ENCODE measurements at regions not wholly inside any gene's neighbourhood (a gene's known extent, or its start where the extent isn't known, plus 50 kb on each side); places are given as distances from the start of the nearest gene placed in this dataset.

DNA sequence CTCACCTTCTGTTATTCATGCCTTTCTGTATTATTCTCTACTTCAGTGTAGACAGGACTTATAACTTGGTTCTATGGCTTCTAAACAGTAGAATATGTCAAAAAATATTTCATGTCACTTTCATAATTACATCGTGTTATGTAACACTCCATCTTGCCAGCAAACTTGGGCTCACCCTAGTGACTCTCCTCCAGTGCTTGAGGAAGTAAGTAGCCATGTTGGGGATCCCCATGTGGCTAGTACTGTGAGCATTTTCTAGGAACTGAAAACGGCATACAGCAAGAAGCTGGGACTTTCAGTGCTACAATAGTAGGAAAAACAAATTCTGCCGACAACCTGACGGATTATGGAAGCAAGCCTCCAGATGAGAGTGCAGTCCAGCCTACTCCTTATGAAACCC, 495.6 kb downstream of the SLITRK6 start:
- no peak for DNase-seq
- 49 to 56% methylated on average over 4 of the region's 4 CpGs for WGBS, 2 donors
- ATAC-seq (ENCODE audit: low FRiP score in 2 of 2) = no peak

DNA sequence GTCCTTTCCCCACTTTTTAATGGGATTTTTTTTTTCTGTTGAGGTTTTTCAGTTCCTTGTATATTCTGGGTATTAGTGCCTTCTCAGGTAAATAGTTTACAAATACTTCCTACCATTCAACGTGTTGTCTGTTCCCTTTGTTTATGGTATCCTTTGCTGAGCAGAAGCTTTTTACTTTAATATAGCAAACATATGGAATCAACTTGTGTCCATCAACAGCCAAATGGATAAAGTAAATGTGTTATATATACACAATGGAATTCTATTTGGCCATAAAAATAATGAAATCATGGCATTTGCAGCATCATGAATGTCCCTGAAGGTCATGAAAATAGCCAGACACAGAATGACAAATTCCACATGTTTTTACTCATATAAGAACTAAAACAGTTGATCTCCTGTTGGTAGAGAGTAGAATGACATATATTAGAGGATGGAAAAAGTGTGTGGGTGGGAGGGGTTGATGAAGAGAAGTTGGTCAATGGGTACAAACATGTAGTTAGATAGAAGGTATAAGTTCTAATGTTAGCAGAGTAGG, 500.8 kb downstream of the SLITRK6 start:
- DNase-seq = no peak

More for the DNA sequence above, 495.6 kb downstream of the SLITRK6 start:
- TF ChIP-seq POLR2A (IDR thresholded peaks at IDR 0.05) = no peak
- no peak for TF ChIP-seq POLR2AphosphoS5 (IDR thresholded peaks at IDR 0.05)
- TF ChIP-seq, protein P1, sequence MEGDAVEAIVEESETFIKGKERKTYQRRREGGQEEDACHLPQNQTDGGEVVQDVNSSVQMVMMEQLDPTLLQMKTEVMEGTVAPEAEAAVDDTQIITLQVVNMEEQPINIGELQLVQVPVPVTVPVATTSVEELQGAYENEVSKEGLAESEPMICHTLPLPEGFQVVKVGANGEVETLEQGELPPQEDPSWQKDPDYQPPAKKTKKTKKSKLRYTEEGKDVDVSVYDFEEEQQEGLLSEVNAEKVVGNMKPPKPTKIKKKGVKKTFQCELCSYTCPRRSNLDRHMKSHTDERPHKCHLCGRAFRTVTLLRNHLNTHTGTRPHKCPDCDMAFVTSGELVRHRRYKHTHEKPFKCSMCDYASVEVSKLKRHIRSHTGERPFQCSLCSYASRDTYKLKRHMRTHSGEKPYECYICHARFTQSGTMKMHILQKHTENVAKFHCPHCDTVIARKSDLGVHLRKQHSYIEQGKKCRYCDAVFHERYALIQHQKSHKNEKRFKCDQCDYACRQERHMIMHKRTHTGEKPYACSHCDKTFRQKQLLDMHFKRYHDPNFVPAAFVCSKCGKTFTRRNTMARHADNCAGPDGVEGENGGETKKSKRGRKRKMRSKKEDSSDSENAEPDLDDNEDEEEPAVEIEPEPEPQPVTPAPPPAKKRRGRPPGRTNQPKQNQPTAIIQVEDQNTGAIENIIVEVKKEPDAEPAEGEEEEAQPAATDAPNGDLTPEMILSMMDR (IDR thresholded peaks at IDR 0.05) = no peak
- no peak for TF ChIP-seq EP300 (IDR thresholded peaks at IDR 0.05)
- no peaks in the 10 kb centered on the region for H3K36me3 ChIP-seq
- no peak overlapping the region for H3K4me3 ChIP-seq
- no peak overlapping the region for H3K27ac ChIP-seq
- H3K27me3 ChIP-seq = no peaks in the 10 kb centered on the region
- no peaks in the 10 kb centered on the region for H3K4me1 ChIP-seq
- no peaks in the 10 kb centered on the region for H3K9me3 ChIP-seq

DNA sequence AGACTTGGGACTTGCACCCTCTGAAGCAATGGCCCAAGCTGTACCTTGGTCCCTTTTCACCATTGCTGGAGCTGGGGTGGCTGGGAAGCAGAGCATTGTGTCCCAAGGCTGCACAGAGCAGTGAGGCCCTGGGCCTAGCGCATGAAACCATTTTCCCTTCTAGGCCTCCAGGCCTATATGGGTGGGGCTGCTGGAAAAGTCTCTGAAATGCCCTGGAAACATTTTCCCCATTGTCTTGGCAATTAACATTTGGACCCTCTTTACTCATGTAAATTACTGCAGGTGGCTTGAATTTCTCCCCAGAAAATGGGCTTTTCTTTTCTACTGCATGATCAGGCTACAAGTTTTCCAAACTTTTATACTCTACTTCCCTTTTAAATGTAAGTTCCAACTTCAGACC, 510.5 kb downstream of the SLITRK6 start:
- no peaks in the 10 kb centered on the region for H3K36me3 ChIP-seq
- DNase-seq (no peak), ATAC-seq (ENCODE audit: low FRiP score in 2 of 2) (no peak)
- H3K27ac ChIP-seq = no peak overlapping the region
- H3K9me3 ChIP-seq = no peaks in the 10 kb centered on the region
- no peaks in the 10 kb centered on the region for H3K27me3 ChIP-seq
- H3K4me1 ChIP-seq = no peaks in the 10 kb centered on the region
- WGBS, 2 donors = 45% methylated on average over 1 of the region's 1 CpG; no CpG with 5 or more reads in 1 of the 2 donors
- no peak for TF ChIP-seq POLR2A (IDR thresholded peaks at IDR 0.05)
- TF ChIP-seq, protein P1 (IDR thresholded peaks at IDR 0.05) = no peak
- TF ChIP-seq POLR2AphosphoS5 (IDR thresholded peaks at IDR 0.05) = no peak
- no peak for TF ChIP-seq EP300 (IDR thresholded peaks at IDR 0.05)
- H3K4me3 ChIP-seq = no peak overlapping the region

More for the DNA sequence above, 500.8 kb downstream of the SLITRK6 start:
- TF ChIP-seq EP300 (IDR thresholded peaks at IDR 0.05) = no peak
- H3K4me3 ChIP-seq = no peak overlapping the region
- H3K36me3 ChIP-seq = no peaks in the 10 kb centered on the region
- WGBS, 2 donors = 48 to 55% methylated on average over 1 of the region's 1 CpG
- no peak for ATAC-seq (ENCODE audit: low FRiP score in 2 of 2)
- H3K27me3 ChIP-seq = no peaks in the 10 kb centered on the region
- H3K9me3 ChIP-seq = no peaks in the 10 kb centered on the region
- no peak overlapping the region for H3K27ac ChIP-seq
- H3K4me1 ChIP-seq = no peaks in the 10 kb centered on the region

DNA sequence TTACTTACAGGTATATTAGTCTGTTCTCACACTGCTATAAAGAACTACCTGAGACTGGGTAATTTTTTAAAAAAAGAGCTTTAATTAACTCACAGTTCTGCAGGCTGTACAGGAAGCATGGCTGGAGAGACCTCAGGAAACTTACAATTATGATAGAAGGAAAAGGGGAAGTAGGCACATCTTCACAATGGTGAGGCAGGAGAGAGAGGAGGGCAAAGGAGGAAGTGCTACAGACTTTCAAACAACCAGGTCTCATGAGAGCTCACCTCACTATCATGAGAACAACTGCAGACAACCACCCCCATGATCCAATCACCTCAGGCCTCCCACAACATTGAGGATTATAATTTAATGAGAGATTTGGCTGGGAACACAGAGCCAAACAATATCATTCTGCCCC, 511.7 kb downstream of the SLITRK6 start:
- Histone ChIP-seq H3K36me3 (no peaks in the 10 kb centered on the region), H3K4me3 (no peak overlapping the region), H3K27ac (no peak overlapping the region), H3K27me3 (no peaks in the 10 kb centered on the region), H3K9me3 (no peaks in the 10 kb centered on the region), H3K4me1 (no peaks in the 10 kb centered on the region)
- ATAC-seq (ENCODE audit: low FRiP score in 2 of 2) (no peak), DNase-seq (no peak)
- TF ChIP-seq POLR2A (IDR thresholded peaks at IDR 0.05) (no peak), POLR2AphosphoS5 (IDR thresholded peaks at IDR 0.05) (no peak), EP300 (IDR thresholded peaks at IDR 0.05) (no peak)
- TF ChIP-seq, protein P1 (IDR thresholded peaks at IDR 0.05) = no peak

DNA sequence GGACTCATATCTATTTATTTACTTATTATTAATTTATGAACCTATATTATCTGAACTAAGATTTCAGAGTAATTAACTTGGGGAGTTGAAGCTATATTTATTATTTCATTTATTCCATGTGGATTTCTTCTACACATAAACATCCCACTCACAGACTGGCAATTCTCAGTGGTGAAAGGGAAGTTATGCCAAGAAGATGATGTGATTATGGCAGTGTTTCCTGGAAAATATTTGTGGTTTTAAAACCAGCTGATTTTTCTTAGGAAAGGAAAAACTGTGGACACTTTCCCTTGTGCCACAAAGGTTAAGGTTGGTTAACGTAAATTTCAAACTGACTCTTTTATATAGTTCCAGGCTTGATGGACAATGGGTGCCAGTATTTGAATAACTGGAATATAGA, 513.1 kb downstream of the SLITRK6 start:
- 78 to 79% methylated on average over 1 of the region's 1 CpG for WGBS, 2 donors
- Histone ChIP-seq H3K27ac (no peak overlapping the region), H3K4me1 (no peaks in the 10 kb centered on the region), H3K36me3 (no peaks in the 10 kb centered on the region), H3K4me3 (no peak overlapping the region), H3K27me3 (no peaks in the 10 kb centered on the region), H3K9me3 (no peaks in the 10 kb centered on the region)
- TF ChIP-seq POLR2A (IDR thresholded peaks at IDR 0.05) (no peak), POLR2AphosphoS5 (IDR thresholded peaks at IDR 0.05) (no peak), EP300 (IDR thresholded peaks at IDR 0.05) (no peak)
- TF ChIP-seq, protein P1 (IDR thresholded peaks at IDR 0.05) = no peak
- no peak for ATAC-seq (ENCODE audit: low FRiP score in 2 of 2)
- no peak for DNase-seq

All from upper lobe of left lung (tissue), 6 donors.